HUES6 (cell line): ENCODE measurements at regions not wholly inside any gene's neighbourhood (a gene's known extent, or its start where the extent isn't known, plus 50 kb on each side); places are given as distances from the start of the nearest gene placed in this dataset.

ENCODE experiments used
- H3K27ac ChIP-seq: 2 replicates; pipeline ENCODE4 v1.7.0; 2013; ENCODE audit warnings: low read depth, mild to moderate bottlenecking, low read length, inconsistent platforms
- H3K27me3 ChIP-seq: 2 replicates; pipeline ENCODE4 v1.6.1; 2013; ENCODE audit warnings: low read length; ENCODE audit not compliant: control insufficient read depth, insufficient read depth
- H3K36me3 ChIP-seq: 2 replicates; pipeline ENCODE4 v1.6.1; 2013; ENCODE audit warnings: low read length; ENCODE audit not compliant: control insufficient read depth, insufficient read depth
- H3K4me1 ChIP-seq: 2 replicates; pipeline ENCODE4 v1.6.1; 2013; ENCODE audit warnings: low read length; ENCODE audit not compliant: control insufficient read depth, insufficient read depth
- H3K4me3 ChIP-seq: 2 replicates; pipeline ENCODE4 v1.5.1; 2013; ENCODE audit warnings: low read depth, low read length
- H3K9ac ChIP-seq: one replicate; pipeline ENCODE4 v1.6.1; 2013; ENCODE audit warnings: mild to moderate bottlenecking, low read length
- H3K9me3 ChIP-seq: 2 replicates; pipeline ENCODE4 v1.6.1; 2013; ENCODE audit warnings: low read depth, low read length; ENCODE audit not compliant: control insufficient read depth, insufficient read depth

- H3K36me3 ChIP-seq: no peaks in the 10 kb centered on the region
- H3K4me3 ChIP-seq: no peak overlapping the region
- no peaks in the 10 kb centered on the region for H3K4me1 ChIP-seq
- no peak overlapping the region for H3K9ac ChIP-seq
- no peaks in the 10 kb centered on the region for H3K27me3 ChIP-seq
- no peak overlapping the region for H3K27ac ChIP-seq
- H3K9me3 ChIP-seq: no peaks in the 10 kb centered on the region
Observed at GRCh38 chr6:14440215-14440910, 322.8 kb downstream of the CD83 start.

GRCh38 chr6:14440940-14441781 lies 323.6 kb downstream of the CD83 start:
- Histone ChIP-seq H3K9me3 (no peaks in the 10 kb centered on the region), H3K27ac (no peak overlapping the region), H3K4me1 (no peaks in the 10 kb centered on the region), H3K4me3 (no peak overlapping the region), H3K9ac (no peak overlapping the region), H3K27me3 (no peaks in the 10 kb centered on the region), H3K36me3 (no peaks in the 10 kb centered on the region)

- Histone ChIP-seq H3K9ac (no peak overlapping the region), H3K9me3 (peaks cover 2% of the 10 kb centered on the region; the same call in 1 of the 2 replicates), H3K27ac (no peak overlapping the region), H3K36me3 (no peaks in the 10 kb centered on the region; the same call in 1 of the 2 replicates), H3K4me1 (no peaks in the 10 kb centered on the region), H3K27me3 (no peaks in the 10 kb centered on the region), H3K4me3 (no peak overlapping the region)
Observed at GRCh38 chr6:14442242-14442641, 324.7 kb downstream of the CD83 start.

- Histone ChIP-seq H3K36me3 (no peaks in the 10 kb centered on the region; the same call in 1 of the 2 replicates), H3K27me3 (no peaks in the 10 kb centered on the region), H3K9ac (no peak overlapping the region), H3K4me1 (no peaks in the 10 kb centered on the region), H3K4me3 (no peak overlapping the region), H3K9me3 (peaks cover 16% of the 10 kb centered on the region), H3K27ac (no peak overlapping the region)
Observed at GRCh38 chr6:14443629-14444268, 326.2 kb downstream of the CD83 start.

GRCh38 chr6:14444295-14444972 lies 326.9 kb downstream of the CD83 start:
- H3K27ac ChIP-seq: no peak overlapping the region
- peaks cover 16% of the 10 kb centered on the region for H3K9me3 ChIP-seq
- H3K27me3 ChIP-seq: no peaks in the 10 kb centered on the region
- H3K9ac ChIP-seq: no peak overlapping the region
- H3K4me1 ChIP-seq: peaks cover 2% of the 10 kb centered on the region; the same call in 1 of the 2 replicates
- no peak overlapping the region for H3K4me3 ChIP-seq
- no peaks in the 10 kb centered on the region; the same call in 1 of the 2 replicates for H3K36me3 ChIP-seq

- Histone ChIP-seq H3K27me3 (no peaks in the 10 kb centered on the region), H3K4me3 (no peak overlapping the region), H3K27ac (no peak overlapping the region), H3K9me3 (peaks cover 16% of the 10 kb centered on the region), H3K36me3 (no peaks in the 10 kb centered on the region; the same call in 1 of the 2 replicates), H3K9ac (no peak overlapping the region), H3K4me1 (peaks cover 10% of the 10 kb centered on the region)
Observed at GRCh38 chr6:14447240-14447639, 329.7 kb downstream of the CD83 start.

GRCh38 chr6:14448246-14448645 lies 330.7 kb downstream of the CD83 start:
- H3K27ac ChIP-seq: no peak overlapping the region
- H3K36me3 ChIP-seq: no peaks in the 10 kb centered on the region; the same call in 1 of the 2 replicates
- peaks cover 16% of the 10 kb centered on the region for H3K9me3 ChIP-seq
- no peaks in the 10 kb centered on the region for H3K27me3 ChIP-seq
- no peak overlapping the region for H3K4me3 ChIP-seq
- peaks cover 10% of the 10 kb centered on the region for H3K4me1 ChIP-seq
- H3K9ac ChIP-seq: no peak overlapping the region

GRCh38 chr6:14450133-14450504 lies 332.5 kb downstream of the CD83 start:
- Histone ChIP-seq H3K4me1 (peaks cover 10% of the 10 kb centered on the region), H3K9ac (no peak overlapping the region), H3K4me3 (no peak overlapping the region), H3K9me3 (peaks cover 16% of the 10 kb centered on the region), H3K27ac (no peak overlapping the region), H3K27me3 (no peaks in the 10 kb centered on the region), H3K36me3 (no peaks in the 10 kb centered on the region; the same call in 1 of the 2 replicates)

- H3K9me3 ChIP-seq: peaks cover 16% of the 10 kb centered on the region
- no peak overlapping the region for H3K27ac ChIP-seq
- peaks cover 13% of the 10 kb centered on the region for H3K4me1 ChIP-seq
- H3K27me3 ChIP-seq: no peaks in the 10 kb centered on the region
- H3K36me3 ChIP-seq: no peaks in the 10 kb centered on the region; the same call in 1 of the 2 replicates
- no peak overlapping the region for H3K9ac ChIP-seq
- H3K4me3 ChIP-seq: no peak overlapping the region
Observed at GRCh38 chr6:14450578-14450977, 333.0 kb downstream of the CD83 start.

GRCh38 chr6:14451594-14452374 lies 334.2 kb downstream of the CD83 start:
- Histone ChIP-seq H3K27me3 (no peaks in the 10 kb centered on the region), H3K4me3 (no peak overlapping the region), H3K9ac (no peak overlapping the region), H3K4me1 (peaks cover 19% of the 10 kb centered on the region), H3K9me3 (peaks cover 16% of the 10 kb centered on the region), H3K36me3 (no peaks in the 10 kb centered on the region; the same call in 1 of the 2 replicates), H3K27ac (no peak overlapping the region)
